ENCODE measurements at regions not wholly inside any gene's neighbourhood (a gene's known extent, or its start where the extent isn't known, plus 50 kb on each side); places are given as distances from the start of the nearest gene placed in this dataset.

- TF ChIP-seq HDAC2 (IDR thresholded peaks at IDR 0.05) (no peak), PHF8 (IDR thresholded peaks at IDR 0.05; ENCODE audit: borderline replicate concordance, low read depth) (no peak), JUN (IDR thresholded peaks at IDR 0.05) (no peak), RAD21 (conservative IDR thresholded peaks at IDR 0.05 in 1 of 2, IDR thresholded peaks at IDR 0.05 in 1 of 2) (no peak)
- TF ChIP-seq, protein P1, sequence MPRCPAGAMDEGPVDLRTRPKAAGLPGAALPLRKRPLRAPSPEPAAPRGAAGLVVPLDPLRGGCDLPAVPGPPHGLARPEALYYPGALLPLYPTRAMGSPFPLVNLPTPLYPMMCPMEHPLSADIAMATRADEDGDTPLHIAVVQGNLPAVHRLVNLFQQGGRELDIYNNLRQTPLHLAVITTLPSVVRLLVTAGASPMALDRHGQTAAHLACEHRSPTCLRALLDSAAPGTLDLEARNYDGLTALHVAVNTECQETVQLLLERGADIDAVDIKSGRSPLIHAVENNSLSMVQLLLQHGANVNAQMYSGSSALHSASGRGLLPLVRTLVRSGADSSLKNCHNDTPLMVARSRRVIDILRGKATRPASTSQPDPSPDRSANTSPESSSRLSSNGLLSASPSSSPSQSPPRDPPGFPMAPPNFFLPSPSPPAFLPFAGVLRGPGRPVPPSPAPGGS (IDR thresholded peaks at IDR 0.05) = no peak
- TF ChIP-seq, protein P2, sequence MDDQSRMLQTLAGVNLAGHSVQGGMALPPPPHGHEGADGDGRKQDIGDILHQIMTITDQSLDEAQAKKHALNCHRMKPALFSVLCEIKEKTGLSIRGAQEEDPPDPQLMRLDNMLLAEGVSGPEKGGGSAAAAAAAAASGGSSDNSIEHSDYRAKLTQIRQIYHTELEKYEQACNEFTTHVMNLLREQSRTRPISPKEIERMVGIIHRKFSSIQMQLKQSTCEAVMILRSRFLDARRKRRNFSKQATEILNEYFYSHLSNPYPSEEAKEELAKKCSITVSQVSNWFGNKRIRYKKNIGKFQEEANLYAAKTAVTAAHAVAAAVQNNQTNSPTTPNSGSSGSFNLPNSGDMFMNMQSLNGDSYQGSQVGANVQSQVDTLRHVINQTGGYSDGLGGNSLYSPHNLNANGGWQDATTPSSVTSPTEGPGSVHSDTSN (IDR thresholded peaks at IDR 0.05) = no peak
Measured at GRCh38 chr7:85875398-85875797, 688.5 kb upstream of the SEMA3D start.

Data from A549 (cell line).